Muscle of leg (tissue), 3 donors: ENCODE measurements at regions not wholly inside any gene's neighbourhood (a gene's known extent, or its start where the extent isn't known, plus 50 kb on each side); places are given as distances from the start of the nearest gene placed in this dataset.

Source experiments
- DNase-seq: peaks from one replicate; pipeline ENCODE4 v3.0.0; 2013
- H3K27ac ChIP-seq: one replicate; pipeline ENCODE4 v1.5.1; 2013; ENCODE audit warnings: mild to moderate bottlenecking, low read length, control low read depth
- H3K27me3 ChIP-seq: one replicate; pipeline ENCODE4 v1.6.1; 2013; ENCODE audit warnings: low read length; ENCODE audit not compliant: control insufficient read depth, insufficient read depth
- H3K36me3 ChIP-seq: one replicate; pipeline ENCODE4 v1.6.1; 2013; ENCODE audit warnings: low read length; ENCODE audit not compliant: control insufficient read depth, insufficient read depth
- H3K4me1 ChIP-seq: one replicate; pipeline ENCODE4 v1.6.1; 2013; ENCODE audit warnings: low read length; ENCODE audit not compliant: control insufficient read depth, insufficient read depth
- H3K4me3 ChIP-seq: one replicate; pipeline ENCODE4 v1.5.1; 2013; ENCODE audit warnings: low read length, control low read depth
- H3K9me3 ChIP-seq: replicated peaks from 2 replicates; pipeline ENCODE4 v1.6.1; 2013; ENCODE audit warnings: low read depth, low read length; ENCODE audit not compliant: control insufficient read depth
- WGBS: methylation state at CpG from one replicate; pipeline ENCODE4 v1.1.5; 2013; ENCODE audit warnings: missing lambda C conversion rate; ENCODE audit not compliant: insufficient coverage; 5-methylcytosine and 5-hydroxymethylcytosine counted together

DNA sequence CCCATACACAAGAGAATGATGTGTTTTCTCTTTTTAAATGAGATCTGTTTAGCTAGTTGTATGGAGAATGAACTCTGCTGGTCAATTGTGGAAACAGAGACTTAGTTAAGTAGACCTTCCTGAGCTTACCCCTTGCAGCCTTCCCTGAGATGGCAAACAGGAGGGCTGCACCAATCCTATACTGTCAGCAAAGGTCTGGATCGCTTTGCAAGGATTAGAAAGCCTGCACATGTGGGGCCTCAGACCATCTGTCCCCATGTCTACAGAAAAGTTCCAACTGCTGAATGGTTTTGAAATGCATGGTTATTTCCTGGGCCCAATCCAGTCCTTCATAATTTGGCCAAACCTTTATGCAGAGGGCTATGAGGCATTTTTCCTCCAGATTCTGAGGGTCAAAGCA lies 183.9 kb upstream of the SLC10A2 start:
- peaks cover 6% of the 10 kb centered on the region for H3K9me3 ChIP-seq
- no peak for DNase-seq
- H3K36me3 ChIP-seq, result no peaks in the 10 kb centered on the region
- no peaks in the 10 kb centered on the region for H3K27me3 ChIP-seq
- H3K4me3 ChIP-seq, result no peak overlapping the region
- no peaks in the 10 kb centered on the region for H3K4me1 ChIP-seq
- no peak overlapping the region for H3K27ac ChIP-seq
- WGBS, result 60% methylated on average over 1 of the region's 1 CpG

DNA sequence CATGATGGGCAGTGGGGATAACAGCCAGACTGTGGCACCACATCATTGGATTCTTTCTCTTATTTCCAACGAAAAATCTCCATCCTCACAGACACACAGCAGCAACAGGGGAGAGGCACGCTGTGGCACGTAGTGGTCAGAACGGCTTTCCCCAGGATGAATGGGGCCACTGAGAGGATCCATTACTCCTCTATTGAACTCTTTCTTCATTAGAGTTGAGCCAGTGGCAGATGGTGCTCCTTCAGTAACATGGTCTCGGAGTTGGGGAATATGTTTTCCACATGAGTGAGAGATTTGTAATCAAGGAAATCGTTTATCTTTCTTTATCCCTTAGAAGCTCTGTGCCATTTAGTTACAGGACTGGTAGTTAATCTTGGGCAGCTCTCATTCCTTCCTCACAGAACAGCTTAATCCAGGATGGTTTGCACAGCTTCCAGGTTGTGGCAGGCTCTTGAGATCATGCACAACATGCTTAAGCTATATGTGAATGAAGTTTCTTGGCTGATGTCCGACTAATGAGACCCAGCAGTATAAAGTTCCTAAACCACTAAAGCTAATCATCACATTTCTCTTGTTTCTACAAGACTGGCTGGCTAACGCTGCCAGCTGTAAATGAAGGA lies 180.5 kb upstream of the SLC10A2 start:
- H3K4me3 ChIP-seq, result no peak overlapping the region
- H3K36me3 ChIP-seq, result no peaks in the 10 kb centered on the region
- H3K9me3 ChIP-seq, result peaks cover 5% of the 10 kb centered on the region
- H3K27me3 ChIP-seq, result no peaks in the 10 kb centered on the region
- peak; percentile 14 for DNase-seq
- WGBS, result no CpG with 5 or more reads among the region's 8 CpGs
- H3K27ac ChIP-seq, result no peak overlapping the region
- H3K4me1 ChIP-seq, result no peaks in the 10 kb centered on the region

DNA sequence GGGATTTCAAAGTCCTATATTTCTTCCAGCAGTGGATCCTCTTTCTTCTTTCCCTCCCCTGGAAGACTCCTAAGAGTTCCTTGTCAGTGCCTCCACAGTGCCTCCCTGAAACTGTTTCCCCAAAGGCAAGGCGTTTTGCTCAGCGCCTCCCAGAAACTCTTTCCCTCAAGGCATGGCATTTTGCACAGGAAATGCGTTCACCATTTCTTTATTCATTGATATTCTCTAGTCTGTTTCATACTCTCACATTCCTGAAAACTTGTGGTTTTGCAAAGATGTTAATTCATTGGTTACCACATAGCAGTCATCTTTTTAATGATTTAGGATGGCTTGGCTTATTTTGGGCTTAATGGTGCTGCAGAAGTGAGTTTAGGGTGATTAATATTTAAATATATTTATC lies 177.3 kb upstream of the SLC10A2 start:
- no peak overlapping the region for H3K27ac ChIP-seq
- no peak for DNase-seq
- no peaks in the 10 kb centered on the region for H3K27me3 ChIP-seq
- 75% methylated on average over 2 of the region's 3 CpGs for WGBS
- H3K4me3 ChIP-seq, result no peak overlapping the region
- no peaks in the 10 kb centered on the region for H3K36me3 ChIP-seq
- no peaks in the 10 kb centered on the region for H3K4me1 ChIP-seq
- H3K9me3 ChIP-seq, result no peaks in the 10 kb centered on the region

DNA sequence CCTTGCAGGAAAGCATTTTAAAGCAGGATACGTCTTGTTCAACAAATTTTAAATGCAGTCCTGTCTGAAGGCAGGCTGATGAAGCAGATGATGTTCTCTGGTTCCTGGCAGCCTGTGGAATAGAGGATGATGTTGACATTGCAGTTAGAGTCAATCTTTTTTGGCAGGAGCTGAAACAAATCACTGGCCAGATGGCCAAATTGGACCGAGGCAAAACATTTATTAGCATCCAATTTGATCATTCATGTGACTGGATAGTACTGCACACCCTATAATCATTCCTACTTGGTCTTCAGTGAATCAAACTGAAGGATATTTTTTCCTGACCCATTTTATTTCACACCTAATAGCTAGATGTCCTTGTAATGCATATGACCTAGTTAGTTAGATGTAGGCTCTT lies 172.2 kb upstream of the SLC10A2 start:
- H3K27me3 ChIP-seq, result no peaks in the 10 kb centered on the region
- no peaks in the 10 kb centered on the region for H3K4me1 ChIP-seq
- 38% methylated on average over 1 of the region's 2 CpGs for WGBS
- peak; percentile 43 for DNase-seq
- H3K9me3 ChIP-seq, result no peaks in the 10 kb centered on the region
- H3K4me3 ChIP-seq, result no peak overlapping the region
- H3K27ac ChIP-seq, result no peak overlapping the region
- no peaks in the 10 kb centered on the region for H3K36me3 ChIP-seq

DNA sequence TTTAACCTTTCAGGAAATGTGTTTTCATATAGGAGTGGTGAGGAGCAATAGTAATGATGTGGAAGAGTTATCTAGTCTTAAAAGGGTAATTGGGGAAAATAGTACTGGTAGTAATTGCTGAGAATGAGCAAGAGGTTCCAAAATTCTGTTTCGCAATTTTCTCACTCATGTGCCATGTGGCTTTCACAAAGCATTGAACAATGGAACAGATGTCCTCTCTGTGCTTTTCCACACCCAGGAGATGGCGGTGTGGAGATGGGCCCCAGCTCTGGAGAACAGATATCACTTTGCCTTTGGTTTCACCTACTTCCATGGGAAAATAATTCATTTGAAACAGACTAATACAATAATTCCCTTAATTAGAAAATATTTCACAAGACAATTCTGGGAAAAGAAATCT lies 170.0 kb upstream of the SLC10A2 start:
- no peaks in the 10 kb centered on the region for H3K36me3 ChIP-seq
- no peaks in the 10 kb centered on the region for H3K27me3 ChIP-seq
- DNase-seq, result no peak
- H3K27ac ChIP-seq, result no peak overlapping the region
- WGBS, result no CpG with 5 or more reads among the region's 2 CpGs
- no peaks in the 10 kb centered on the region for H3K9me3 ChIP-seq
- no peaks in the 10 kb centered on the region for H3K4me1 ChIP-seq
- H3K4me3 ChIP-seq, result no peak overlapping the region

DNA sequence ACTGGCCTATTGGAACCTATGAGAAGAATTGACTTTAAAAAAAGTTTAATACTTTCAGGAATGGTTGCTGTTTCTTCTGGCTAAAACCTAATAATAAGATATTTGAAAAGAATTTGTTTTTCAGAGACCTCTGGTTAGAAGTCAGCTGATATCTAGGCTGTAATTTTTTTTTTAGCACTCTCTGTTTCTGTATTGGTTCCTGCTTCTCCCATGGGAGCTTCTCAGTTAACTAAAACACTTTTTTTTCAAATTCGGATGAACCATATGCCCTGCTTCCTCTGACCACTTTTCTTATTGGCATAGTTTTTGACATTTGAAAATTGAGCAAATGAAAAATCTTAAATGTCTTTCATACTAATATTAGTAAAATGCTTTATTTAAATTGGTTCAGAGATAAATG lies 163.5 kb upstream of the SLC10A2 start:
- DNase-seq, result no peak
- Histone ChIP-seq H3K4me3 (no peak overlapping the region), H3K4me1 (no peaks in the 10 kb centered on the region), H3K27me3 (no peaks in the 10 kb centered on the region), H3K36me3 (no peaks in the 10 kb centered on the region), H3K9me3 (no peaks in the 10 kb centered on the region), H3K27ac (no peak overlapping the region)
- WGBS, result no CpG with 5 or more reads among the region's 1 CpG

DNA sequence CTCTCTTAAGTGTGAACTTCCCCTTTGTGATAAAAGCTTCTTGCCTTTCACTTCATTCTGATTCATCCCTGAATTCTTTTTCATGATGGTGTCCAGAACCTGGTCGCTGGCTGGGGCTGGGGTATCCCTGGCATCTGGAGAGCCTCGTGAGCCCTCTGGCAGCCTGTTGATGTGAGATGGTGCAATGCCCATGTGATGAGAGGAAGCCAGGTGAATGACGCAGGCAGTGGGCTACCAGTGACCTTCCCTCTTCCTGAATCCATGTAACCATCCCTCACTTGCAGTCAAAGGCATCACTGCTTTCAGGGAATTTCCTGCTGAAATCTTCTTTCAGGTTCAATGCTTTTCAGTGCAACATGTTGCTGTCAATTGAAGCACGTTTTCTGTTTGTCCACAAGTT lies 158.6 kb upstream of the SLC10A2 start:
- Histone ChIP-seq H3K9me3 (no peaks in the 10 kb centered on the region), H3K27me3 (no peaks in the 10 kb centered on the region), H3K36me3 (no peaks in the 10 kb centered on the region), H3K4me3 (no peak overlapping the region), H3K4me1 (no peaks in the 10 kb centered on the region), H3K27ac (no peak overlapping the region)
- WGBS, result 53% methylated on average over 3 of the region's 4 CpGs
- no peak for DNase-seq

DNA sequence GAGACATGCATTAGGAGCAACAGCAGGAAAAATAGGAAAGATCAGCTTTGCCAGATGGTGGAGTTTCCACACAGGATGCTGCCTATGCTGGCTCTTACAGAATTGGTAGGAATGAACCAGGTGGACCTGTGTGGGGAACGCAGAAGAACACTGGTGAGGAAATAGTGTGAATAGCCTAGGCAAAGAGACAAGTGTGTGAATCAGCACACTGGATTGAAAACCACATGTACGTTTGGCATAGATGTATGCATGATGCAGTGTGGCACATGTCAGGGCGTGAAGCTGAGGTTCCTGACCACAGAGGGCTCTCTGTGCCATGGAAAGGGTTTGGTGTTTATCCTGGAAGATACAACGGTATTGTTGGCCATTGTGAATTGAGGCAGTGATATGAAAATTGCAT lies 156.5 kb upstream of the SLC10A2 start:
- H3K4me3 ChIP-seq, result no peak overlapping the region
- no peaks in the 10 kb centered on the region for H3K27me3 ChIP-seq
- DNase-seq, result no peak
- no peaks in the 10 kb centered on the region for H3K9me3 ChIP-seq
- H3K4me1 ChIP-seq, result no peaks in the 10 kb centered on the region
- H3K36me3 ChIP-seq, result no peaks in the 10 kb centered on the region
- no peak overlapping the region for H3K27ac ChIP-seq
- WGBS, result 86% methylated on average over 4 of the region's 4 CpGs

DNA sequence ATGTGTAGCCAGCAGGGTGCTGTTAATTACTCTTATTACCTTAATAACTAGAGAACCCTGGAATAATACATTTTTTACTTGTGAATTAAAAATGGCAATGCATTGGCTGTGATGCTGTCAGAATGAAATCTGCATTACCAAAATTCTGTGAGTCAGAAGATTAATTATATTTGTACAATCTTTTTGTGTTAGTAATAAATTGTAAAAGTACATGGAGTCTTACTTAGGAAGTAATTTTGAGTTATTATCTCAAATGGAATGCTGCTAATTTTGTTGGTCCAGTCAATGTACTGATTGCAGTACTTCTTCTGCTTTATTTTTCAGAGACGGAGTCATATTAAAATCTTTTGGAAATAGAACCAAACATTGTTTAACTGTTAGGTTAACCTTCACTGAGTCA lies 152.0 kb upstream of the SLC10A2 start:
- Histone ChIP-seq H3K4me3 (no peak overlapping the region), H3K4me1 (no peaks in the 10 kb centered on the region), H3K27ac (no peak overlapping the region), H3K36me3 (no peaks in the 10 kb centered on the region), H3K27me3 (no peaks in the 10 kb centered on the region), H3K9me3 (no peaks in the 10 kb centered on the region)
- no peak for DNase-seq
- no CpG with 5 or more reads among the region's 1 CpG for WGBS

DNA sequence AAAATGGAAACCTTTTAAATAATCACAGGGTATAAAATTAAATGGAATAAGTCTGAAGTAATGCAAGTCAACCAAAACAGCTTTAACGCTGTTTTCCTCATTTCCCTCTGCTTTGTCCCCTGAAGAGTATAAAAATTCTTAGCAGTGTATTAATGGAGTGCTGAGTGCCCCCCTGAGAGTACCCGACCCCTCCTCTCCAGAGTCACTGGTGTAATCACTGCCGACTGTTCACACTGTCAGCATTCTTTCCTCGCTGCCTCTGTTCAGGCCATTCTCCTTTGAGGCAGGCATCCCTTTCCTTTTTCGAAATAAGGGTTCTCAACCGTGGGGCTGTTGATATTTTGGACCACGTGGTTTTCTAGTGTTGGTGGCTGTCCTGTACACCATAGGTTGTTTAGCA lies 146.9 kb upstream of the SLC10A2 start:
- no peaks in the 10 kb centered on the region for H3K27me3 ChIP-seq
- no peaks in the 10 kb centered on the region for H3K9me3 ChIP-seq
- 27% methylated on average over 3 of the region's 7 CpGs for WGBS
- no peak overlapping the region for H3K4me3 ChIP-seq
- no peak for DNase-seq
- H3K4me1 ChIP-seq, result no peaks in the 10 kb centered on the region
- no peak overlapping the region for H3K27ac ChIP-seq
- H3K36me3 ChIP-seq, result no peaks in the 10 kb centered on the region

DNA sequence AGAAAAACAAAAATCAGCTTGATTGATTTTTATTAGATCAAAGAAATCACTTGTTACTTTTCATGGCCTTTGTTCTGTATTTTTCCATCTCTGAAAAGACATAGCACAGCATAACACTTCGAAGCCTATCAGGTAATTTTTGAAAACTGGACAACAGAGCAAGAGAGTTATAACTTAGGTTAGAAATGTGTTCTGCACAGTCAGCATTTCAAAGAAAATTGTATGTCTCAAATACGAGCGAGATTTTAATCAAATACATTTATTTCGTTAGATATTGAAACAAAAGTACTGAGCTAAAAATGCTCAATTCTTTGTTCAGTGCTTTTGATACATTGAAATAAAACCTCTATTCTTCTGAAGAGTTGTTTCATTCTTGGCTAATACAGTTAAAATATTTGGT lies 144.1 kb upstream of the SLC10A2 start:
- H3K4me1 ChIP-seq, result no peaks in the 10 kb centered on the region
- H3K27me3 ChIP-seq, result no peaks in the 10 kb centered on the region
- H3K36me3 ChIP-seq, result no peaks in the 10 kb centered on the region
- no peaks in the 10 kb centered on the region for H3K9me3 ChIP-seq
- no peak for DNase-seq
- no CpG with 5 or more reads among the region's 4 CpGs for WGBS
- H3K4me3 ChIP-seq, result no peak overlapping the region
- H3K27ac ChIP-seq, result no peak overlapping the region
